ENCODE measurements at regions not wholly inside any gene's neighbourhood (a gene's known extent, or its start where the extent isn't known, plus 50 kb on each side); places are given as distances from the start of the nearest gene placed in this dataset.

DNA sequence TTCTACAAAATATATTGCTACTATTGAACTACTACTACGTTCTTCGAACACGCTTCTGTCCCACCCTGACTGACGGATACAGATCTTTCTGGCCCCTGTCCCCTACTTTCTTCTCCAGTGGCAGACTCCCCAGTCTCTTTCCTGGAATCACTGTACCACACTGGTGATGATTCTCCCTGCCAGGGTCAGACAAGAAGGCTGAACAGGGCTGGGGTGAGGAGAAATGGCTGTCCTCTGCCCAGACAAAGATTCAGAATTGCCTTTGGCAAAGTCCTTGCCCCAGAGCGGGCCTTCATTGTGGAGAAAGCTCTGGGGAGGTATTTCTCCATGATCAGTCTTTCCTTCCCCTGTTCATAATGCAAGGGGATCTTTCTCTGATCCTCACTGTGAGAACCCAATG, 1417.1 kb downstream of the BRD1 start:
- no peak overlapping the region for H3K4me3 ChIP-seq (replicated peaks in 1 of 3; ENCODE audit: insufficient read depth in 1 of 3, low read depth in 2 of 3, low read length in 3 of 3)
- no peak overlapping the region for H3K4me2 ChIP-seq (ENCODE audit: low read depth, low read length)
- CTCF ChIA-PET (ENCODE audit: low intra/inter-chr PET ratio, low total read pairs) = no interaction called here
- H4K20me1 ChIP-seq (ENCODE audit: insufficient read depth, low read length) = no peaks in the 10 kb centered on the region
- no peaks in the 10 kb centered on the region for H3K9me3 ChIP-seq (ENCODE audit: low read length)
- no peak for TF ChIP-seq PAXIP1 (CRISPR knock-in tag; conservative IDR thresholded peaks at IDR 0.05)
- TF ChIP-seq KLF6 (CRISPR knock-in tag; IDR thresholded peaks at IDR 0.05) = no peak
- no peak for TF ChIP-seq ZSCAN12 (CRISPR knock-in tag; IDR thresholded peaks at IDR 0.05)
- TF ChIP-seq TEF (CRISPR knock-in tag; IDR thresholded peaks at IDR 0.05) = no peak
- TF ChIP-seq ZNF839 (CRISPR knock-in tag; IDR thresholded peaks at IDR 0.05; ENCODE audit: borderline replicate concordance) = no peak
- TF ChIP-seq MYPOP (CRISPR knock-in tag; IDR thresholded peaks at IDR 0.05) = no peak
- POLR2A ChIA-PET = no interaction called here
- no peaks in the 10 kb centered on the region for H3K4me1 ChIP-seq (ENCODE audit: insufficient read depth, low read length)
- 5% methylated on average over 5 of the region's 5 CpGs for WGBS (ENCODE audit: low lambda C conversion rate)
- no peak overlapping the region for H2AFZ ChIP-seq (ENCODE audit: low read length)
- DNase-seq (ENCODE audit: low spot score) (no peak), ATAC-seq (no peak), FAIRE-seq (no peak)
- no peak overlapping the region for H3K9ac ChIP-seq (ENCODE audit: insufficient read depth, low read depth, low read length)
- intact Hi-C loops (cut with micrococcal nuclease; ENCODE audit: unreplicated experiment) = no loop called here
- BruUV-seq (replicated peaks) = no TSS peak
- no peaks in the 10 kb centered on the region for H3K36me3 ChIP-seq (replicated peaks in 1 of 2; ENCODE audit: control insufficient read depth in 1 of 2, insufficient read depth in 2 of 2, low read length in 2 of 2)
- no peaks in the 10 kb centered on the region for H3K79me2 ChIP-seq (ENCODE audit: insufficient read depth, low read length)
- peaks cover 0 to 36% of the 10 kb centered on the region in 2 experiments; a peak in 4 of 5 replicates for H3K27me3 ChIP-seq (ENCODE audit: control insufficient read depth in 1 of 2, insufficient read depth in 2 of 2, low read length in 2 of 2)
- in situ Hi-C loops (cut with HindIII; ENCODE audit: extremely low pct_ligation_motif_present, low pct_unique_long_range_greater_than_20kb) = loop anchor here (10.0 kb wide), 1 partner anchor 64 kb away; no protein-coding TSS in a partner anchor
- H3K27ac ChIP-seq (ENCODE audit: extremely low read length, insufficient read depth, low read length) = no peak overlapping the region

All from HepG2 (cell line).